NB4 (cell line): ENCODE measurements at regions not wholly inside any gene's neighbourhood (a gene's known extent, or its start where the extent isn't known, plus 50 kb on each side); places are given as distances from the start of the nearest gene placed in this dataset.
"Not testable (repeated sequence)": the region's sequence is repeated elsewhere in the genome, so short reads cannot be mapped to it uniquely, and the experiment has no call there.

Experiments
- DNase-seq: peaks from one replicate; pipeline ENCODE4 v3.0.0; 2010; ENCODE audit warnings: low read depth
- H3K4me3 ChIP-seq: one replicate; pipeline ENCODE4 v1.5.1; 2011; ENCODE audit warnings: mild to moderate bottlenecking, low read depth, low read length, moderate library complexity

DNA sequence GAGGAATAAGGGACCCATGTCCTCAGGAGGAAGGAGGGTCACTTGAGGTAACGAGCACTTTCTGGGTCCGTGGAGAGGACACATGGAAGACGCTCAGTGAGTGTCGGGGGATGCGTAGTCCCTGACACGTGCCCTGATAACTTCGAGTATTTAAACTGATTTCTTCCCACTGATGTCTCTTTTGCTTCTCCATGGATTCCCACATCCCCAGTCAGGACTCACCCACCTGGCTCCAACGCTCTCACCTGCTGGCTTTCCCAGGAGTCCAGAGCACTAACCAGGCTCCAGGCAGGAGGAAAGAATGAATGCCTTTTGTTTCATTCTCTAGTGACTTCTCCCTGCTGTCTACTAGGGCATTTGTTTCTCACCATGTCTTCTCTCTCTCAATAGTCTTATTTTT, 81.2 kb upstream of the NBPF11 start:
- not testable (repeated sequence) for H3K4me3 ChIP-seq, DNase-seq

DNA sequence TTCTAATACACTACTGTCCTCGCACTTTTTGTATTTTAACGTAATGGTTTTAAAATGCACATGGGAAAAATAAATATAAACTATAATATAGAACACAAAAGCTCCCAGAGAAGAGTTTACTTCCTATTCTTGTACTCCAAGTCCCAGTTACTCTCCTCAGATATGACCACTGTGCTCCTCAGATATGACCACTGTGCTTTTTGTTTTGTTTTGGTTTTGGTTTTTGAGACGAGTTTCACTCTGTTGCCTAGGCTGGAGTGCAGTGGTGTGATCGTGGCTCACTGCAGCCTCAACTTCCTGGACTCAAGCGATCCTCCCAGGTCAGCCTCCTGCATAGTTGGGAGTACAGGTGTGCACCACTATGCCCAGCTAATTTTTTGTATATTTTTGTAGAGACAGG, 76.8 kb upstream of the NBPF11 start:
- DNase-seq, H3K4me3 ChIP-seq: not testable (repeated sequence)

DNA sequence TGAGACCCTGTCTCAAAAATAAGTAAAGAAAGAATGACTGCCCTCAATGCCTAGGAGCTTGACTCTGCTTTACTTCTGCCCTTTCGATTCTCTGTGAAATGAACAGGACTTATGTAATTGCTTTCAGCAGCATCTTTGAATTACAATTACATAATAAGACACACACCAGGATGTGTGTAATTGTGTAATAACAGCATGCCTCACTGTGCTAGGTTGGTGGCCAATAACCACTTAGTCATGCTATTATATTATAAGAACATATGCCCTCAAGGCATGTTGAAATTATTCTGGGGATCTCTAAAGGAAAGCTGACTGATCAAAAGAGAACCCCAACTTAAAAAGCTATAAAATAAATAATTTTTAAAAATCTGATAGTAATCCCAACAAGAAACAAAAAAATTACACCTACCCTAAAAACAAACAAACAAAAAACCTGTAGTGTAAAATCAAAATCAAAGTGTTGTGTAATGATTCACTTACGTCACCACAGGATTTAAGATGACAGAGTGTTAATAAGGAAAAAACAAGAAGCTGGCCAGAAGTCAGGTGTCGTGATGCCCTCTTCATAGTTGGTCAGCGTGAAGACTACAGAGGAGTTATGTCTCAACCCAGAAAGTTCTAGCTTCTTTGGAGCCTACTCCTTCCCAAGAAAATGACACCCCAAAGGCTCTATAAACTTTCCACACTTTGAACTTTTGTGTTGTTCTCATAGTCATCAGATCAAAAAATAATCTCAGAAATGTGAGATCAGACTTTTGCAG, 70.5 kb upstream of the NBPF11 start:
- DNase-seq, H3K4me3 ChIP-seq: not testable (repeated sequence)

DNA sequence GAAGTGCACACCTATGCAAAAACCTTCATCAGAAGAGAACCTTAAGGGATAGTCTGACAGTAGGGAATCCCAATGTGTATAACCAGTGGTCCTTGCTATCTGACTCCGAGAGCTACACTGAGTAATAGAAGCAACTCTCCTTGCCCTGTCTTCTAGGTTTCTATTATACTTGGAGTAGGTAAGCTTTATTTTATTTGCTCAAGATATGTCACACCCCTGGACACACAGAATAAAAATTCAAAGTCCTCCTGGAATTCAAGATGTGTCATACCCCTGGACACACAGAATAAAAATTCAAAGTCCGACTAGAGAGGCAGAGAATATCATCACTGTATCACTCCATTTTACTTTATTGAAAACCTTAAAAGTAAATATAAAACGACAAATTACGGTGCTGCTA, 69.5 kb upstream of the NBPF11 start:
- DNase-seq, H3K4me3 ChIP-seq: not testable (repeated sequence)

DNA sequence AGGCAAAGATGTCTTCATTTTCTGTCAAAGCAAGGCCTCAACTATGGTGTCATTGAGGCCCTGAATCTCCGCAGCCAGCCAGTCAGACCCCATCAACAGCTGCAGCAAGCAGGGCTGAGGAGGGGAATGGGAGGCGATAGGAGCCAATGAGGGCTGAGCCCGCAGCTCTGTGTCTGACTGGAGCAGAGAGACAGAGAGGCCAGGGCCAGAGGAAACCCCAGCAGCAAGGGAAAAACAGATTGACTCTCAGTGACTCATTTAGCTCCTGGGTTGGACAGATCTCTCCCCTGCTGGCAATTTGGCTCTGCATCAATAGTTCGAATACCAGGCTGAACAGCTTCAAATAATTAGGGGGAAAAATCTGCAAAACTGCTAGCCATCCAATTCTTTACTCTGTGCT, 67.1 kb upstream of the NBPF11 start:
- not testable (repeated sequence) for H3K4me3 ChIP-seq, DNase-seq

DNA sequence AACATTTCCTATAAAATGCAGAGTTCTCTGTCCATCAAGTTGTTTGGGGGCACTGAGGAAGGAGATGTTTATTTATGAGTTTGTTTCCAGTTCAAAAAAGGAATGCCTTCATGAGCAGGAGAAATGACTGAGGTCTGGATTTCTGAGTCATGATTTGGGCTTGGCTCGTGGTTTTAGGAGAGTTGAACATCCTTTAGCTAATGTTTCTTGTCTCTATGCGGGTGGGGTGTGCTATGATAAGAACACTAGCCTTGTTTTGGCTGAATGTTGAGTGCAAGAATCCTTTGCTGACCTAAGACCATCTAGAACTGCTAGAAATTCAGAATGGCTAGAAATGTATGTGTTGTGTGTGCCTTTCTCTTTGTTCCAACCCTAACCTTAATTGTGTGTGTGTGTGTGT, 59.1 kb upstream of the NBPF11 start:
- DNase-seq: not testable (repeated sequence)

DNA sequence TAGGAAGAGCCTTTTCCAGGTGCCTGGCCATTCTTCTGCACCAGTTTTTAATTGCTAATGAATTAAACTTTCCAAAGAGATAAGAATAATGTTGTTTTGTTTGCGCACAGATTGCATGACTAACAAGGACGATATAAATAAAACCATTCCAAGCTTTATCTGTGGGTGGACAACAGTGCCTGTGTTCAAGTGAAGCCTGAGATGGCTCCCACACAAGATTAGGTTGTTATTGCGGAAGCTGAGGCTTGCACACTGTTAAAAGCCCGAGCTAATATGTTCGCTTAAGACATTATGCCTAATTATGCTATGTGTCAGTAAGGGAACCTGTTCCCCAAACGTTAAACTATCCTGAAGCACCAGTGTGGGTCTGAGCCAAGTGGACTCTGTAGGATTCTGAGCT, 58.5 kb upstream of the NBPF11 start:
- not testable (repeated sequence) for DNase-seq, H3K4me3 ChIP-seq

More for the DNA sequence above, 59.1 kb upstream of the NBPF11 start:
- not testable (repeated sequence) for H3K4me3 ChIP-seq

DNA sequence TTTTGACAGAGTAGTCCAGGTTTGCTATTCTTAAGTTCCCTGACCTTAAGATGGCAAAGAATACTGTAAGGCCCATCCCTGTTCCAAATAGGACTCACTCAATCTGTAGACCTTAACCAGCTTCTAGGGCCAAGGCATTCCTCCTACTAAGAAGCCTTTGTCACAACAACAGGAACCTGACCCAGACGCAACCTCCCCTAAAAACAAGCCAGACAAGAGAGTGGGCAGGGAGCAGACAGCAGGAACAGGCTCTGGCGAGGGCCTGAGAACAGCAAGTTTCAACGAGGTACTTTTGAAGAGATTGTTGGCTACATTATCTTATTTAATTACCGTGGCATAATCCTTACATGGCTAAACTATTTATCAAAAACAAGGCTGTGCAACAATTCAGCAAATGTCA, 58.1 kb upstream of the NBPF11 start:
- H3K4me3 ChIP-seq: not testable (repeated sequence)

DNA sequence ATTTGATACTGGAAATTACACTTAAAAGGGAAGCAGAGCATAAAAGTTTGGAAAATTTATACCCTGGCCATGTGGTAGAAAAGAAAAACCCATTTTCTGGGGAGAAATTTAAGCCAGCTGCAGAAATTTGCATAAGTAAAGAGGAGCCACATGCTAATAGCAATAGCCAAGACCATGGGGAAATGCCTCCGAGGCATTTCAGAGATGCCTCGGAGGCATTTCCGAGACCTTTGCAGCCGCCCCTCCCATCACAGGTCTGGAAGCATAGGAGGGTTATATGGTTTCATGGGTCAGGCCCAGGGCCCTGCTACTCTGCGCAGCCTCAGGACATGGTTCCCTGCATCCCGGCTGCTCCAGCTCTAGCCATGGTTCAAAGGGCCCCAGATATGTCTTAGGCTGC, 49.9 kb upstream of the NBPF11 start:
- H3K4me3 ChIP-seq, DNase-seq: not testable (repeated sequence)

More for the DNA sequence above, 58.1 kb upstream of the NBPF11 start:
- not testable (repeated sequence) for DNase-seq
